ENCODE measurements at regions not wholly inside any gene's neighbourhood (a gene's known extent, or its start where the extent isn't known, plus 50 kb on each side); places are given as distances from the start of the nearest gene placed in this dataset.

DNA sequence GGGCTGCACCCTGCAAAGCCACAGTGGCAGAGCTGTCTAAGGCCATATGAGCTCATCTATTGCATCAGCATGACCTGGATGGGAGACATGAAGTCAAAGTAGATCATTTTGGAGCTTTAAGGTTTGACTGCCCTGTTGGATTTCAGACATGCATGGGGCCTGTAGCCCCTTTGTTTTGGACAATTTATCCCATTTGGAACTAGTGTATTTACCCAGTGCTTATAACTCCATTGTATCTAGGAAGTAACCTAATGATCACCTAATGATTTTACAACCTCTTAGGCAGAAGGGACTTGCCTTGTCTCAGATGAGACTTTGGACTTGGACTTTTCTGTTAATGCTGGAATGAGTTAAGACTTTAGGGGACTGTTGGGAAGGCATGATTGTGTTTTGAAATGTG, 575.4 kb downstream of the EPM2A start:
- H3K18ac ChIP-seq (ENCODE audit: insufficient read length, low read depth, low read length), result no peak overlapping the region
- H3K56ac ChIP-seq (ENCODE audit: insufficient read length, low read depth, low read length), result no peak overlapping the region
- Mint-ChIP-seq H3K4me1 (no peaks in the 10 kb centered on the region), H3K27ac (no peak overlapping the region), H3K27me3 (ENCODE audit: low read depth) (peaks cover 3% of the 10 kb centered on the region; the same call in 1 of the 2 replicates), H3K4me3 (no peak overlapping the region), H3K36me3 (ENCODE audit: insufficient read depth in 1 of 3, low read depth in 3 of 3) (peaks cover 7 to 21% (median 10%) of the 10 kb centered on the region in 3 experiments), H3K9me3 (peaks cover 26 to 29% of the 10 kb centered on the region in 2 experiments)
- no peak overlapping the region for H3K27ac ChIP-seq (ENCODE audit: insufficient read length, low read depth, low read length)
- H3K4me2 ChIP-seq (ENCODE audit: insufficient read depth, insufficient read length, low read length), result no peak overlapping the region
- no peak overlapping the region for H3K4ac ChIP-seq (ENCODE audit: low read depth, low read length)
- no peaks in the 10 kb centered on the region for H3K23me2 ChIP-seq (ENCODE audit: insufficient read length, low read depth, low read length, poor library complexity, severe bottlenecking)
- H3K14ac ChIP-seq (ENCODE audit: insufficient read depth, low read length), result no peak overlapping the region
- TF ChIP-seq CTCF (conservative IDR thresholded peaks at IDR 0.05), result no peak
- H2AFZ ChIP-seq (ENCODE audit: low read length), result no peak overlapping the region
- DNase-seq, result no peak
- no peak overlapping the region for H2AK5ac ChIP-seq (ENCODE audit: insufficient read length, low read length)
- no peaks in the 10 kb centered on the region for H4K20me1 ChIP-seq (ENCODE audit: control insufficient read depth, insufficient read depth, insufficient read length)
- H3K9me3 ChIP-seq (ENCODE audit: control insufficient read depth, low read depth, low read length), result peaks cover 6% of the 10 kb centered on the region
- H3K23ac ChIP-seq (ENCODE audit: insufficient read length, low read depth, low read length), result no peak overlapping the region
- no peak overlapping the region for H3T11ph ChIP-seq (ENCODE audit: low read length)
- no peak overlapping the region for H4K91ac ChIP-seq (ENCODE audit: insufficient read length, low read depth, low read length)
- H3K79me2 ChIP-seq (ENCODE audit: insufficient read depth, low read length), result no peaks in the 10 kb centered on the region
- no peaks in the 10 kb centered on the region for H3K79me1 ChIP-seq (ENCODE audit: insufficient read depth, low read depth, low read length, poor library complexity, severe bottlenecking)
- no peak overlapping the region for H2BK20ac ChIP-seq (ENCODE audit: low read depth, low read length, poor library complexity, severe bottlenecking)
- H2BK5ac ChIP-seq (ENCODE audit: insufficient read length, low read length), result no peak overlapping the region
- H2BK15ac ChIP-seq (ENCODE audit: low read depth, low read length), result no peak overlapping the region
- H4K5ac ChIP-seq (ENCODE audit: insufficient read length, low read depth, low read length), result no peak overlapping the region
- no peaks in the 10 kb centered on the region for H3K4me1 ChIP-seq (ENCODE audit: insufficient read depth, low read length)
- no peak overlapping the region for H4K8ac ChIP-seq (replicated peaks; ENCODE audit: insufficient read length, low read depth, low read length)
- H2BK12ac ChIP-seq (ENCODE audit: insufficient read length, low read depth, low read length), result no peak overlapping the region
- no peak overlapping the region for H2BK120ac ChIP-seq (ENCODE audit: low read depth, low read length, poor library complexity, severe bottlenecking)
- H3K9ac ChIP-seq (ENCODE audit: extremely low read depth, insufficient read length, low read length), result no peak overlapping the region
- no peaks in the 10 kb centered on the region for H3K27me3 ChIP-seq (ENCODE audit: insufficient read depth, low read length)

Measured in H9 (cell line).